HepG2 (cell line): ENCODE measurements at regions not wholly inside any gene's neighbourhood (a gene's known extent, or its start where the extent isn't known, plus 50 kb on each side); places are given as distances from the start of the nearest gene placed in this dataset.

Source experiments
- ATAC-seq: fragments of 200-7000 bp; cut with Tn5 transposase; 3 replicates; pipeline ENCODE4 v1.9.1; 2020; ENCODE audit warnings: mild to moderate bottlenecking, moderate library complexity
- BruUV-seq: library from RNA; stranded (reverse); fragments of 400-500 nt; replicated peaks from 2 replicates; lab custom pipeline; 2021; lab: Mats Ljungman, UMichigan
- CTCF ChIA-PET: fragments of 300-600 bp; formaldehyde crosslinking; extraction: SDS; loops from one replicate; lab custom pipeline; 2021; ENCODE audit warnings: low total read pairs, inconsistent platforms, low intra/inter-chr PET ratio; lab: Yijun Ruan, JAX
- POLR2A ChIA-PET: fragments of 350-600 bp; sonication (Branson Sonifier 250); formaldehyde crosslinking; loops from one replicate; lab custom pipeline; 2020; ENCODE audit warnings: antibody characterized with exemption, inconsistent platforms; lab: Yijun Ruan, JAX
- DNase-seq: peaks from one replicate; pipeline ENCODE4 v3.0.0-alpha.2; 2015; ENCODE audit warnings: low spot score
- FAIRE-seq: peaks from 3 replicates; lab custom pipeline; 2011; peaks lifted over from hg19 to GRCh38; lab: Jason Lieb, UNC
- H2AFZ ChIP-seq: one replicate; pipeline ENCODE4 v1.6.1; 2011; ENCODE audit warnings: low read length, inconsistent platforms
- H3K27ac ChIP-seq: fragments of 300-600 bp; 3 replicates; pipeline ENCODE4 v1.8.0; 2011; ENCODE audit warnings: mixed run types, mild to moderate bottlenecking, mixed read lengths, low read length, inconsistent platforms; ENCODE audit not compliant: insufficient read depth; ENCODE audit errors: extremely low read length
- H3K27me3 ChIP-seq, 2 experiments: fragments of 200-600 bp in 1 of 2; 2 replicates in 1 of 2; 3 replicates in 1 of 2; pipeline versions ENCODE4 v1.6.0 to v1.8.0; 2011; ENCODE audit warnings: low read length in 2 of 2, mild to moderate bottlenecking in 2 of 2, moderate library complexity in 2 of 2, inconsistent platforms in 1 of 2; ENCODE audit not compliant: insufficient read depth in 2 of 2, control insufficient read depth in 1 of 2
- H3K36me3 ChIP-seq, 2 experiments: fragments of 200-600 bp in 1 of 2; replicated peaks in 1 of 2; 2 replicates in 1 of 2; 3 replicates in 1 of 2; pipeline versions ENCODE4 v1.5.1 to v1.8.0; 2011; ENCODE audit warnings: low read length in 2 of 2, inconsistent platforms in 1 of 2; ENCODE audit not compliant: insufficient read depth in 2 of 2, control insufficient read depth in 1 of 2
- H3K4me1 ChIP-seq: 2 replicates; pipeline ENCODE4 v1.5.1; 2012; ENCODE audit warnings: low read length, inconsistent platforms; ENCODE audit not compliant: insufficient read depth
- H3K4me2 ChIP-seq: 2 replicates; pipeline ENCODE4 v1.6.0; 2011; ENCODE audit warnings: low read depth, low read length, inconsistent platforms
- H3K4me3 ChIP-seq, 3 experiments: fragments of 200-600 bp in 1 of 3; sonication (generic), shearing (Covaris generic) in 1 of 3; replicated peaks in 1 of 3; 2 replicates each; pipeline ENCODE4 v1.5.1; 2011 to 2016; ENCODE audit warnings: low read length in 3 of 3, inconsistent platforms in 2 of 3, low read depth in 2 of 3, mild to moderate bottlenecking in 2 of 3, control low read depth in 1 of 3, mixed read lengths in 1 of 3; ENCODE audit not compliant: insufficient read depth in 1 of 3
- H3K79me2 ChIP-seq: one replicate; pipeline ENCODE4 v1.6.1; 2011; ENCODE audit warnings: low read length, inconsistent platforms; ENCODE audit not compliant: insufficient read depth
- H3K9ac ChIP-seq: 2 replicates; pipeline ENCODE4 v1.6.0; 2011; ENCODE audit warnings: mild to moderate bottlenecking, low read depth, low read length, inconsistent platforms; ENCODE audit not compliant: insufficient read depth
- H3K9me3 ChIP-seq: 2 replicates; pipeline ENCODE4 v1.5.1; 2012; ENCODE audit warnings: mild to moderate bottlenecking, low read length
- H4K20me1 ChIP-seq: 2 replicates; pipeline ENCODE4 v1.6.0; 2011; ENCODE audit warnings: inconsistent platforms, mild to moderate bottlenecking, low read length, moderate library complexity; ENCODE audit not compliant: insufficient read depth
- CCDC6 ChIP-seq: sonication (generic); formaldehyde crosslinking; IDR thresholded peaks from 2 replicates; pipeline ENCODE4 v1.8.1; 2022; ENCODE audit warnings: mild to moderate bottlenecking, missing genetic modification reagents, moderate library complexity
- NRL ChIP-seq: sonication (generic); formaldehyde crosslinking; IDR thresholded peaks from 2 replicates; pipeline ENCODE4 v1.5.0; 2020; ENCODE audit warnings: missing genetic modification reagents, mild to moderate bottlenecking, moderate library complexity, borderline replicate concordance
- SIX1 ChIP-seq: sonication (generic); formaldehyde crosslinking; IDR thresholded peaks from 2 replicates; pipeline ENCODE4 v1.4.0; 2020; ENCODE audit warnings: missing genetic modification reagents, borderline replicate concordance
- TOE1 ChIP-seq: sonication (generic); formaldehyde crosslinking; IDR thresholded peaks from 2 replicates; pipeline ENCODE4 v1.4.0; 2020; ENCODE audit warnings: mild to moderate bottlenecking, missing genetic modification reagents
- ZMYM3 ChIP-seq: sonication (generic); formaldehyde crosslinking; IDR thresholded peaks from 2 replicates; pipeline ENCODE4 v1.5.1; 2020; ENCODE audit warnings: mild to moderate bottlenecking, missing genetic modification reagents
- ZNF136 ChIP-seq: sonication (generic); formaldehyde crosslinking; IDR thresholded peaks from 2 replicates; pipeline ENCODE4 v1.8.1; 2022; ENCODE audit warnings: low read depth, mild to moderate bottlenecking, moderate library complexity, missing genetic modification reagents
- ZNF691 ChIP-seq: sonication (generic); formaldehyde crosslinking; IDR thresholded peaks from 2 replicates; pipeline ENCODE4 v1.4.0; 2020; ENCODE audit warnings: missing genetic modification reagents, low read depth, mild to moderate bottlenecking, borderline replicate concordance
- ZNF770 ChIP-seq: sonication (generic); formaldehyde crosslinking; IDR thresholded peaks from 2 replicates; pipeline ENCODE4 v1.5.0; 2020; ENCODE audit warnings: mild to moderate bottlenecking, missing genetic modification reagents
- WGBS: methylation state at CpG from one replicate; pipeline ENCODE4 v1.1.6; 2017; ENCODE audit warnings: low lambda C conversion rate; 5-methylcytosine and 5-hydroxymethylcytosine counted together
- in situ Hi-C: cut with HindIII; loops from 2 replicates; pipeline ENCODE4 v1.10.0; 2017; ENCODE audit warnings: low pct_unique_long_range_greater_than_20kb; ENCODE audit not compliant: extremely low pct_ligation_motif_present
- intact Hi-C: fragments of 100-400 bp; cut with micrococcal nuclease; formaldehyde crosslinking; loops from one replicate; pipeline ENCODE4 v1.10.0; 2022; ENCODE audit not compliant: unreplicated experiment

DNA sequence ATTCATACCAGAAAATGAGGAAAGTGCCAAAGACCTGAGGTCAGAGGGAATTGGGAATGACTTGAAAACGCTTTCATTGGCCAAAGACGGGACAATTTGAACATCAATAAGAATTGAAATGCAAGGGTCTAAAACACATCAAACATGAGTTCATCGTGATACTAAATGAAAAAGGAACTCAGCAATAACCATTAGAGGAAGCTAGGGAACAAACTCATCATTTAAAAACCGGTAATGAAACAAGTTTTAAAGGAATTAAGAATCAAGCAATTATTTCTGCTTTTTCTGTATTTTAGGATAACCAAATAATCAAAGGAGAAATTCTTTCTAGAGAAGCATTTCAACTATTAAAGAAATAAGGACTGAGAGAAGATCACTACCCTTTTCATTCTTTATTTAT lies 303.1 kb downstream of the ARHGAP12 start:
- Histone ChIP-seq H3K9me3 (peaks cover 22% of the 10 kb centered on the region; the same call in 1 of the 2 replicates), H3K4me1 (0 out of 2 replicates have a peak, but pooled peaks cover 7% of the 10 kb centered on the region), H3K4me2 (no peak overlapping the region), H3K27ac (no peak overlapping the region), H3K4me3 (no peak overlapping the region), H3K36me3 (no peaks in the 10 kb centered on the region), H3K79me2 (no peaks in the 10 kb centered on the region), H3K9ac (no peak overlapping the region), H2AFZ (no peak overlapping the region), H3K27me3 (no peaks in the 10 kb centered on the region; a peak in 1 of 5 replicates), H4K20me1 (no peaks in the 10 kb centered on the region)
- intact Hi-C loops (no loop called here), in situ Hi-C loops (no loop called here)
- CTCF ChIA-PET, result no interaction called here
- DNase-seq (no peak), FAIRE-seq (no peak), ATAC-seq (no peak)
- no TSS peak for BruUV-seq
- TF ChIP-seq ZNF691 (CRISPR knock-in tag) (no peak), TOE1 (CRISPR knock-in tag) (no peak), CCDC6 (CRISPR knock-in tag) (no peak), ZMYM3 (CRISPR knock-in tag) (no peak), ZNF770 (no peak), SIX1 (CRISPR knock-in tag) (no peak), ZNF136 (CRISPR knock-in tag) (no peak), NRL (no peak)
- POLR2A ChIA-PET, result no interaction called here
- WGBS, result 3% methylated on average over 4 of the region's 4 CpGs
